GM23338 (cell line): ENCODE measurements at regions not wholly inside any gene's neighbourhood (a gene's known extent, or its start where the extent isn't known, plus 50 kb on each side); places are given as distances from the start of the nearest gene placed in this dataset.

Source experiments
- POLR2AphosphoS5 ChIP-seq: IDR thresholded peaks from 2 replicates; pipeline ENCODE4 v1.6.1; 2016; ENCODE audit warnings: antibody characterized with exemption, low read depth
- STAT1 ChIP-seq: IDR thresholded peaks from one replicate; pipeline ENCODE4 v1.6.1; 2016; ENCODE audit warnings: antibody characterized with exemption; ENCODE audit not compliant: unreplicated experiment
- TF ChIP-seq, protein P1 (sequence below): IDR thresholded peaks from one replicate; pipeline ENCODE4 v1.6.1; 2018; ENCODE audit warnings: antibody characterized with exemption; ENCODE audit not compliant: unreplicated experiment
- TF ChIP-seq, protein P2 (sequence below), 2 experiments: fragments of 200-600 bp in 1 of 2; sonication (generic) in 1 of 2; conservative IDR thresholded peaks; 2 replicates each; pipeline versions ENCODE4 v1.5.1 to v1.6.1; 2016 to 2017; ENCODE audit warnings: antibody characterized with exemption in 2 of 2, low read depth in 2 of 2, mild to moderate bottlenecking in 2 of 2, moderate library complexity in 1 of 2

DNA sequence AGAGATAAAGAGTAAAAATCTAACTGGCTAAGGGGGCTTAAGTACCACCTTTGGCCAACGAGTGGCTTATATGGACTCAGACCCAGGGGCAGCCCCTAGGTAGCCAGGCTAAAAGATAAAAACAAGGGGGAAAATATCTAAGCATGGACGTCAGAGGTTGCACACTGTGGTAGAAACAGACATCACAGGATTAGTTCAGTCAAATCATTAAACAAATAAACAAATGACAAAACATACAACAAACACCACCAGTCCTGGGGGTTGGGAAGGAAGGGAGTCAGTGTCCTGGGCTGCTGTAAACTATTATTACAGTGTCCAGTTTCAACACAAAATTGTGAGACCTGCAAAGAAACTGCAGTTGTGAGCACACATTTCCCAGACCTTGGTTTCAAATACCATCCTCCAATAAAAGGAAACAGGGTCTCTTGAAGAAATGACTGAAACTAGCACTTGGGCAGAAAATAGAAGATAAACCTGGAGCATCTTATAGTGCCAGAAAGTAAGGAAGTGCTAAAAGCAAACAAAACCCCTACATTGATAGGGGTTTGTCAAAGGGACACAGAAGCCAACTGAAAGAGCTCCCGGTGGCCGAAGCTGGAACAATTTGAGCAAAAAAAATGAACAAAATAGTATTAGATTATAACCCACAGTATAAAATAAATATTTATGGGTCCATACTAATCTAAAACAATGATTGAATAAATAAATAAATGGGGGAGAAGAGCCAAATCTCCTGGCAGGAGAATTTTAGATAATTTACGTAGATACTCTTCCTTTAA is 154.8 kb upstream of the KLF7 start:
- TF ChIP-seq, protein P1, sequence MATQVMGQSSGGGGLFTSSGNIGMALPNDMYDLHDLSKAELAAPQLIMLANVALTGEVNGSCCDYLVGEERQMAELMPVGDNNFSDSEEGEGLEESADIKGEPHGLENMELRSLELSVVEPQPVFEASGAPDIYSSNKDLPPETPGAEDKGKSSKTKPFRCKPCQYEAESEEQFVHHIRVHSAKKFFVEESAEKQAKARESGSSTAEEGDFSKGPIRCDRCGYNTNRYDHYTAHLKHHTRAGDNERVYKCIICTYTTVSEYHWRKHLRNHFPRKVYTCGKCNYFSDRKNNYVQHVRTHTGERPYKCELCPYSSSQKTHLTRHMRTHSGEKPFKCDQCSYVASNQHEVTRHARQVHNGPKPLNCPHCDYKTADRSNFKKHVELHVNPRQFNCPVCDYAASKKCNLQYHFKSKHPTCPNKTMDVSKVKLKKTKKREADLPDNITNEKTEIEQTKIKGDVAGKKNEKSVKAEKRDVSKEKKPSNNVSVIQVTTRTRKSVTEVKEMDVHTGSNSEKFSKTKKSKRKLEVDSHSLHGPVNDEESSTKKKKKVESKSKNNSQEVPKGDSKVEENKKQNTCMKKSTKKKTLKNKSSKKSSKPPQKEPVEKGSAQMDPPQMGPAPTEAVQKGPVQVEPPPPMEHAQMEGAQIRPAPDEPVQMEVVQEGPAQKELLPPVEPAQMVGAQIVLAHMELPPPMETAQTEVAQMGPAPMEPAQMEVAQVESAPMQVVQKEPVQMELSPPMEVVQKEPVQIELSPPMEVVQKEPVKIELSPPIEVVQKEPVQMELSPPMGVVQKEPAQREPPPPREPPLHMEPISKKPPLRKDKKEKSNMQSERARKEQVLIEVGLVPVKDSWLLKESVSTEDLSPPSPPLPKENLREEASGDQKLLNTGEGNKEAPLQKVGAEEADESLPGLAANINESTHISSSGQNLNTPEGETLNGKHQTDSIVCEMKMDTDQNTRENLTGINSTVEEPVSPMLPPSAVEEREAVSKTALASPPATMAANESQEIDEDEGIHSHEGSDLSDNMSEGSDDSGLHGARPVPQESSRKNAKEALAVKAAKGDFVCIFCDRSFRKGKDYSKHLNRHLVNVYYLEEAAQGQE, result no peak
- TF ChIP-seq, protein P2, sequence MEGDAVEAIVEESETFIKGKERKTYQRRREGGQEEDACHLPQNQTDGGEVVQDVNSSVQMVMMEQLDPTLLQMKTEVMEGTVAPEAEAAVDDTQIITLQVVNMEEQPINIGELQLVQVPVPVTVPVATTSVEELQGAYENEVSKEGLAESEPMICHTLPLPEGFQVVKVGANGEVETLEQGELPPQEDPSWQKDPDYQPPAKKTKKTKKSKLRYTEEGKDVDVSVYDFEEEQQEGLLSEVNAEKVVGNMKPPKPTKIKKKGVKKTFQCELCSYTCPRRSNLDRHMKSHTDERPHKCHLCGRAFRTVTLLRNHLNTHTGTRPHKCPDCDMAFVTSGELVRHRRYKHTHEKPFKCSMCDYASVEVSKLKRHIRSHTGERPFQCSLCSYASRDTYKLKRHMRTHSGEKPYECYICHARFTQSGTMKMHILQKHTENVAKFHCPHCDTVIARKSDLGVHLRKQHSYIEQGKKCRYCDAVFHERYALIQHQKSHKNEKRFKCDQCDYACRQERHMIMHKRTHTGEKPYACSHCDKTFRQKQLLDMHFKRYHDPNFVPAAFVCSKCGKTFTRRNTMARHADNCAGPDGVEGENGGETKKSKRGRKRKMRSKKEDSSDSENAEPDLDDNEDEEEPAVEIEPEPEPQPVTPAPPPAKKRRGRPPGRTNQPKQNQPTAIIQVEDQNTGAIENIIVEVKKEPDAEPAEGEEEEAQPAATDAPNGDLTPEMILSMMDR (conservative IDR thresholded peaks at IDR 0.05; ENCODE audit: low read depth in 2 of 2), result 0 out of 4 replicates have a peak, but pooled peaks of 1 of the 2 experiments have one; percentile 14
- TF ChIP-seq STAT1 (no peak), POLR2AphosphoS5 (no peak)
